Stimulated activated CD4-positive, alpha-beta T cell treated with anti-CD3 and anti-CD28 coated beads, TNF-alpha, amount 100 ng/mL, for 48 hours (primary cell): ENCODE measurements at regions not wholly inside any gene's neighbourhood (a gene's known extent, or its start where the extent isn't known, plus 50 kb on each side); places are given as distances from the start of the nearest gene placed in this dataset.
"Not testable (repeated sequence)": the region's sequence is repeated elsewhere in the genome, so short reads cannot be mapped to it uniquely, and the experiment has no call there.

Source experiments
- DNase-seq, 3 donors: peaks; one replicate each; pipeline ENCODE4 v3.0.0-alpha.2; 2020; ENCODE audit warnings: low read depth in 3 of 3

- no peak for DNase-seq
Observed at GRCh38 chr3:68676136-68676535, 256.2 kb downstream of the TAFA4 start.

GRCh38 chr3:68667346-68667745 lies 265.0 kb downstream of the TAFA4 start:
- no peak for DNase-seq

DNA sequence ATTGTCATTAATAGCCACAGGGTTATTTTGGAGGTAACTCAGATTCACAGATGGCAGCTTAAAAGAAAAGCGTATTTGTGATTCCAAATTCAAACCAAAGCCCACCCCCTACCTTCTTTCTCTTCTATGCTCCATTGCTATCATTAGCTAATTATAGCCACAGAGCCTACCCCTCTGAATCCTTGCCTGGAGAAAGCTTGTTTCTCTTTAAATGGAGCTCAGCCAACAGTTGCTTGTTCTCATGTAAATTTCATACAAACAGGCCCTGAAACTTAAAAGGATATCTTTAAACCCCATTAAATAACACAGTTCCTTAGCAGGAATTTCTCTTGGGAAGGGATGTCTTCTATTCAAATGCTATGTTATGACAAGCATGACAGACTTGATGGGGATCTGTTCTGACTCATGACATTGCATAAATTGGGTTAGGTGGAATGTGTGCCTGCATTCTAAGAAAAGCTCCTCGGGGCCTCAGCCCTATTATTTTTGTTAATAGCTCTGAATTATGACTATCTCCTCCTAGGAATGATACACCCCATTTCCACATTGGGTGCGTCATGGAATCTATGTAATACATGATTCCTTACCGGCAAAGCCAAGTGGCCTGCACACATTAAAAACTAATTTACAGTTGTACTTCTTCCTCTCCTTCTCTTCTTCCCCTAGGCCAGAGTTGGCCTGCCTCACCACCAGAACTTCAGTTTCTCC lies 265.8 kb downstream of the TAFA4 start:
- DNase-seq, result no peak

DNA sequence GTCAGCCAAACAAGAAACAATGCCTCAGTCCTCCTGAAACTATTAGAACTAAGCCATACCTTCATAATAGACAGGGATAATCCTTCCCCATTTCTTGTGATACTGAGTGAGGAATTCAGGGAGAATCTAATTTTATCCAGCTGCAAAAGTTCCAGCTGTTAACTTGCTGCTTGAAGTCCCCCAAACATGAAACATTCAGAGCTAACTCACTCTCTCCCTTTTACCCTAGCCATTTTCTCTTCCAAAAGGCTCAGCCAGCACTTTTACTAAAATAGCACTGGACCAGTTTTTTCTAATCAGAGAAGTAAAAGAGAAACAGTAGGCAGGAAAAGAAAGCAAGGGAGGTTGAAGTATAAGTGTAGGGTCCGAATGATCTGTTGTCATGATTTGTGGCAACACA lies 268.1 kb downstream of the TAFA4 start:
- no peak for DNase-seq

- DNase-seq, result no peak
Observed at GRCh38 chr3:68662176-68662575, 270.2 kb downstream of the TAFA4 start.

DNA sequence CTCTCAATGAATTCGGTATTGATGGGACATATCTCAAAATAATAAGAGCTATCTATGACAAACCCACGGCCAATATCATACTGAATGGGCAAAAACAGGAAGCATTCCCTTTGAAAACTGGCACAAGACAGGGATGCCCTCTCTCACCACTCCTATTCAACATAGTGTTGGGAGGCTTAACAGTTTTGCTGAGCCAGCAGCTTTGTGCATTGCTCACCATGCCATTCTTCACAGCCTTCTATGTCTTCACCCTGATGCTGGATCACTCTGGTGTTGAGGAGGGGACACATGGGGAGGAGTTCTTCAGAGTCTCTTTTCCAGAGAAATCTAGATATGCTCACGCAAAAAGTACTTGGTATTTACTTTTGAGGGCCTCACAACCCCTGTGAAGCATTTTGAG lies 281.7 kb downstream of the TAFA4 start:
- DNase-seq, result not testable (repeated sequence)

- DNase-seq, result no peak
Observed at GRCh38 chr3:68648494-68648893, 283.9 kb downstream of the TAFA4 start.

DNA sequence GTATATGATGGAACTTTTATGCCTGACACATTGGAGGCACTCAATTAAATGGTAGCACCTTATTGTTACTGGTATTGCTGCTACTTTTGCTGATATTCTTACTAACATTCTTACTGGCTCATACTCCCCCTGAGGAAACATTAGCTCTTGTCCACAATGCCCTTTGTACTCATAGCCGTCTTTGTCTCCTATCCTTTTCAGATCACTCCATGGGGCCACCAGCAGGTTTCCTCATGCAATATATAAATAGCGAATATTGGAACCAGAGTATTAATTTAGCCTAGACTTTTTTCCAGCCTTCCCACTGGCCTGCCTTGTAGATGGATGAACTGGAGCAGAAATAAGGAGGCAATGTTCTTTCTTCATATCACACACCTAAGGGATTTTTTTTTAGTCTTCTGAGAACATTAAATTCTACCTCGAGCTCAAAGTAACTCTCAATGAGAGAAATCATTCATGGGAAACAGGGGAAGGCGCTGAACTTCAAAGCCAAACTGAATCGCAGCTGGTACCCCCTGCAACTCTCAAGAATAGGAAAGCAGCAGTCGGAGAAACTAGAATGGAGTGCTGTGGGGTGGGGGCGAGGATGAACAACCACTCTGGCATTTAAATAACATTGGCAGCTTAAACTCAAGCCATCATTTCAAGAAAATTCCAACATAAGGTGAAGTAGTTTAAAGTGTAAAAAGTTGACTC lies 300.3 kb downstream of the TAFA4 start:
- DNase-seq, result no peak

GRCh38 chr3:68620211-68620610 lies 312.1 kb downstream of the TAFA4 start:
- no peak for DNase-seq

DNA sequence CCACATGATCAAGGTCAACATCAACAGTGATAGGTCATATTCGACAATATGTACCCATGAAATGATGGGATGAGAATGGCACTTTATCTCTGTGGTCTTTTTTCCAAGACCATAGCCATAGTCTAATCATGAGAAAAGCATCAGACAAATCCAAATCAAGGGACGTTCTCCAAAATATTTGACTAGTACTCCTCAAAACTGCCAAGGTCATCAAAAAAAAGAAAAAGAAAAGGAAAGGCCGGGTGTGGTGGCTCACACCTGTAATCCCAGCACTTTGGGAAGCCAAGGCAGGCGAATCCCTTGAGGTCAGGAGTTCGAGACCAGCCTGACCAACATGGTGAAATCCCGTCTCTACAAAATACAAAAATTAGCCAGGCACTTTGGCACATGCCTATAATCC lies 318.3 kb downstream of the TAFA4 start:
- no peak for DNase-seq

DNA sequence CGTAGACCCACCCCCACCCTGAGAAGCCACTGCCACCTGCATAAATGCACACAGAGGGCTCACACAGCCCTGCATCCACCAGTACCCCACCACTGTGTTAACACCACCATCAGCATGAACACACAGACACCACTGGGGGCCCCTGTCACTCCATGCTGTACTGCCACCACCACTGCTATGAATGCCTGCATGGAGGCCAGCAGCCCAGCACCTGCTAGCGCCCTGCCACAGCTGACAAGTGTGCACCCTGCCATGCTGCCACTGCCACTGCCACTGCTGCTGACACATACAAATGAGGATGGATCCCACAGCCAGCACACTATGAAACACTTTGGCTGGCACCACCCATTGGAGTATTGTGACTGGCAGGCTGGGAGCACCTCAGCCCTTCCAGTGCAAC lies 361.0 kb downstream of the TAFA4 start:
- DNase-seq, result no peak

DNA sequence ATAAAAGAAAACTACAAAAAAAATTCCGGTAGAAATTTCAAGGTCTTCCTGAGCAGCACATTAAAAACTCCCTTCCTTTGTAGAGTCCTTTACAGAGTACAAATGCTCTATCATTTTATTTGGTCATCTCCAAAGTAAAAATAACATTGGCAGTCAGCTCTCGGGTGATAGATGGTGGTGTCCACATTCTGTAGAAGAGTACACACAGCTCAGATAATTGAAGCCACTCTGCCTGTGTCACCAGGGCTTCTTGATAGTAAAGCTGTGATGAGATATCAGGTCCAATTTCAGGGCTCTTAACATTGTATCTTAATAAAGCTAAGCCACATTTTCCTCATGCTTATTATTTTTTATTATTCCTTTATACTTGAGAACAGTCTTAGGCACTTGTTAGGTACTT lies 371.6 kb downstream of the TAFA4 start:
- no peak for DNase-seq

- DNase-seq, result no peak
Observed at GRCh38 chr3:68535782-68536181, 396.6 kb downstream of the TAFA4 start.

DNA sequence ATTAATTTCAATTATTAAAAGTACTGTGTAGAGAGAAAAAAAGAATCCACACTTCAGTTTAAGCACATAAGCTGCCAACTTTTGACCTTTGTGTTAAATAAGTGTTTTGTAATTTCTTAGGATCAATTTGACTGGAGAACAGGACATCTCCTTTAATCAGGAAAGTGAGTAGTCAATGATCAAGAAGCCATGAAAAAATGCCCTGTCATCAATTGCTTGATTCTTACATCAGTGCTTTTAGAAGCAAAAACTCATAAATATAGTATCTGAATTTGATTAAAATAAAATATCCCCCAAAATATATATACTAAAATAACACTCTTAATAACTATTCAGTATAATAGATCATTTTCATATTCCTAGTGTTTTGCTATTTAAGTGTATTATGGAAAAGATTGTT lies 409.0 kb downstream of the TAFA4 start:
- DNase-seq, result no peak

DNA sequence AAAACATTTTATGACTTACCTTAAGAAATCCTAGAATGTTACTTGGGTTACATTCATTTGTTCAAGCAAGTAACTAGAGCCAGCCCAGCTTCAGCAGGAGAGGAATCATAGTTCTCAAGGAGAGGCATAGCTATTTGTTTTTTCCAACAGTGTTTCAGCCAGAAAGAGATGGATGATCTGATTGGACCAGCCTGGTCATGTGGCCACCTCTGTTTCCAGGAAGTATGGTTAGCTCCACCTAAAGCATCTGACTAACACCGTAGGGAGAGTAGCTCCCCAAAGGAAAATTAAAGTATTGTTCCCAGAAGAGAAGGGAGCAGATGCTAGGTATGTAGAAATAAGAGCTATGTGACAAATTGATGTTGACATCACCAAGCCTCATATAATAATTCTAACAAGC lies 417.1 kb downstream of the TAFA4 start:
- DNase-seq, result no peak

DNA sequence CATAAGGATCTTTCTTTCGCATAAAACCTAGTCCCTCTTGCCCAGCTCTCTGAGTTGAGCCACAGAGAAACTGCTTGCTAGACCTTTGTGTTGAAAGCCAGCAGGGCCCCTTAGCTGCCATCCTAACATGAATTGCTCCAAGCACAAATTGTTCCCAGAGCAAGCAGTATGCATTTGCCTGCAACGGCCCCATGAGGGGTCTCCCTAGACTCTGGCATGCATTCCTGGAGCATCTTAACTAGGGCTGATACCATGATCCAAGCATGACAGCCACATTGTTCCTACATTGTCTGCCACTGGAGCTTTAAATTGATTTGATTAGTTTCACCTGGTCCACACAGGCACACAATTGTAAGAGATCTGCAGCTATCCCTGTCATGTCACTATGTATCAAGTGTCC lies 428.1 kb downstream of the TAFA4 start:
- no peak for DNase-seq

- DNase-seq, result not testable (repeated sequence)
Observed at GRCh38 chr3:68485845-68486244, 446.5 kb downstream of the TAFA4 start.

DNA sequence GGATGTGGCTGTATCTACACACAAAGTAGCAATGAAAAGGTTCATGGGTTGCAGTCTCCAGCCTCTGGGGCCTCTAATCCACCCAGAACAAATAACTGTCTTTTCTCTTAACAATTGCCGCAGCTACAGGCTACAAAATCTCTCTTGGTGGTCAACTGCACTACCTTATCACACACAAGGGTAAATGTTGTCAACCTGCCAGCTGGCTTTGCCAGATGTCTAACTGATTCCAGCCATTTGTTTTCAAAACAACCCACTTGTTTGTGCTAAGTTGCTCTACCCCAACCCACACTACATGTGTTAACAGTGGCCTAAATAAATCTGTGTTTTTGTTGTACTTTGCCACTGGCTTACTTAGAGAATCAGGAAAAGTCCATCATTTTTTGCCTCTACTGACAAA lies 447.3 kb downstream of the TAFA4 start:
- DNase-seq, result no peak

DNA sequence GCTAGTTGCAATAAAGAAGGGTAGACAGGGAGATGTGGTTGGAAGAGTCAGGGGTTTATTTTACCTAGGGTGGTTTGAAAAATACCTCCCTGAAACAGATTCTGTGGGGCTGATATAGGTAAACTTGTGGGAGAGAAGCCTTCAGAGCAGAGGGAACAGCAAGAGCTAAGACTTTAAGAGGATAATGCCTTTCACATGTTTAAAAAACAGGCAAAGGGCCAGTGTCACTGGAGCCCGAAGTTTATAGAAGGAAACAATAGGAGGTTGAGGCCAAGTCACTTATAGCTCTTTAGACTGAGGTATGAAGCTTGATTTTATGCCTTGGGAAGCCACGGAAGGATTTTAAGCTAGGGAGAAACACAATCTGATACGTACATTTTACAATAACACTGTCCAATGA lies 448.7 kb downstream of the TAFA4 start:
- no peak for DNase-seq

DNA sequence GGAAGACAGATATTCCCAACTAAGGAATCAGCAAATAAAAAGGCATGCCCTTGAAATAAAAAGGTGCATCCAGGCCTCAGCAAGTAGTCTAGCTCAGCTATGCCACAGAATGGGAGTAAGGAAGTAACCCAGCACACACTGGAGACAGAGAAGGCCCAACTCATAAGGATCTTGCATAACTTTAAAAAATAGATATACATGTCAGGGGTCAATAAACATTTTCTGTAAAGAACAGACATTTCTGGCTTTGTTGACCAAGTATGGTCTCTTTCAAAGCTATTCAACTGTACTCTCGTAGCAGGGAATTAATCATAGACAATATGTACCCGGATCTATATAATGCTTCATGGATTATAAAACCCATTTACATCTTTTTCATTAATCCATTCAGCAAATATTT lies 449.3 kb downstream of the TAFA4 start:
- no peak for DNase-seq

GRCh38 chr3:68482565-68482964 lies 449.8 kb downstream of the TAFA4 start:
- DNase-seq, result no peak

GRCh38 chr3:68479779-68480178 lies 452.6 kb downstream of the TAFA4 start:
- no peak for DNase-seq

DNA sequence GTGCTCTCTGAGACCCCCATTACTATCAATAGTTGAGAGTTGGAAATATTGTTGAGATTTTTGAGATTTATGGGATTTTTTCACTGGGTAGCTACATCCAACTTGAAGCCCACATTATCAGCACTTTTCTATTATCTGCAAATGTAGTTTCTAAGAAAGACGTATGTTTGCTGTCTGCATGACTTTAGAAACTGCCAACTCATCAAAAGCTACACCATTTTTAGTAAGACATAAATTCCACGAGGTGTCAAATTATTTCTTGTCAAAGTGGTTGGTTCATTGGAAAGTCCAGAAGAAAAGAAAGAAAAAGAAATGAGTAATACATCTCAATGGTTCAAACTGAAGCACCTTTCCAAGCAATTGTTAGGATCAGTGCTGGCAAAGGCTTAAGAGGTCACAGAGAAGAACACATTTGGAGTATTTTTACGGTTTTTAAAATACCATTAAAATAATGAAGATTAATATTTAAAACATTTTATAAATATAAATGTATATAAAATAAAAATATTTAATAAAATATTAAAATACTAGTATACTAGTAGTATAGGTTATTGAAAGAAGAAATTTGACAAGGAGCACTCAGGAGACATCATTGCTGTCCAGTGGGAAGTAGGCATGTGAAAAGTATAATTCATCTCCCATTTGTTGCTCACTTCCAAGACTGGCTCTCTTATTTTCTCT lies 463.5 kb downstream of the TAFA4 start:
- no peak for DNase-seq
